ENCODE measurements at regions not wholly inside any gene's neighbourhood (a gene's known extent, or its start where the extent isn't known, plus 50 kb on each side); places are given as distances from the start of the nearest gene placed in this dataset.

DNA sequence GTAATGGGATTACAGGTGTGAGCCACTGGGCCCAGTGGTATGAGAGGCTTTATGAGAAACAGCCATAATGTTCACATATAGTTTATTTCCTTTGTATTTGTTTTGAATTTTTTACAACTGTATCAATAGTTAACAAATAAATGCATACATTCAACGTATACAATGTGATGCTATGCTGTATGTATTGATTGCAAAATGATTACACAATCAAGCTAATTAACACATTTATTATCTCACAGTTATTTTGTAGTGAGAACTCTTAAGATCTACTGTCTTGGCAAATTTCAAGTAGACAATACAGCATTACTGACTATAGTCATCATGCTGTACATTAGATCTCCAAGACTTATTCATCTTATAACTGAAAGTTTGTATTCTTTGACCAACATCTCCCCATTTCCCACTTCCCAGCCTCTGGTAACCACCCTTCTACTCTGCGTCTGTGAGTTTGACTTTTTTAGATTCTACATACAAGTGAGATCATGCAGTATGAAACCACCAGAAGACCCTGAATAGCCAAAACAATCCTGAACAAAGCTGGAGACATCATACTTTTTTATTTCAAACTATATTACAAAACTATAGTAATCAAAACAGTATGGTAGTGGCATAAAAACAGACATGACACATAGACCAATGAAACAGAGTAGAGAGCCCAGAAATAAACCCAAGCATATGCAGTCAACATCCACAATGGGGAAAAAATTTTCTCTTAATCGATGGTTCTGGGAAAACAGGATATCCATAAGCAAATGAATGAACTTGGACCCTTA, 157.2 kb upstream of the RREB1 start:
- TF ChIP-seq, protein P1, sequence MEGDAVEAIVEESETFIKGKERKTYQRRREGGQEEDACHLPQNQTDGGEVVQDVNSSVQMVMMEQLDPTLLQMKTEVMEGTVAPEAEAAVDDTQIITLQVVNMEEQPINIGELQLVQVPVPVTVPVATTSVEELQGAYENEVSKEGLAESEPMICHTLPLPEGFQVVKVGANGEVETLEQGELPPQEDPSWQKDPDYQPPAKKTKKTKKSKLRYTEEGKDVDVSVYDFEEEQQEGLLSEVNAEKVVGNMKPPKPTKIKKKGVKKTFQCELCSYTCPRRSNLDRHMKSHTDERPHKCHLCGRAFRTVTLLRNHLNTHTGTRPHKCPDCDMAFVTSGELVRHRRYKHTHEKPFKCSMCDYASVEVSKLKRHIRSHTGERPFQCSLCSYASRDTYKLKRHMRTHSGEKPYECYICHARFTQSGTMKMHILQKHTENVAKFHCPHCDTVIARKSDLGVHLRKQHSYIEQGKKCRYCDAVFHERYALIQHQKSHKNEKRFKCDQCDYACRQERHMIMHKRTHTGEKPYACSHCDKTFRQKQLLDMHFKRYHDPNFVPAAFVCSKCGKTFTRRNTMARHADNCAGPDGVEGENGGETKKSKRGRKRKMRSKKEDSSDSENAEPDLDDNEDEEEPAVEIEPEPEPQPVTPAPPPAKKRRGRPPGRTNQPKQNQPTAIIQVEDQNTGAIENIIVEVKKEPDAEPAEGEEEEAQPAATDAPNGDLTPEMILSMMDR (conservative IDR thresholded peaks at IDR 0.05; ENCODE audit: low read depth, low read length): no peak
- TF ChIP-seq EZH2 (IDR thresholded peaks at IDR 0.05; ENCODE audit: borderline replicate concordance, low read depth, low read length, poor library complexity, severe bottlenecking): no peak
